HT-29 (cell line): ENCODE measurements at regions not wholly inside any gene's neighbourhood (a gene's known extent, or its start where the extent isn't known, plus 50 kb on each side); places are given as distances from the start of the nearest gene placed in this dataset.
A peak's percentile ranks its signal among the peaks of the same experiment; 100 is the strongest.

Experiments
- DNase-seq: peaks from one replicate; pipeline ENCODE4 v3.0.0-alpha.2; 2015; ENCODE audit warnings: low spot score

GRCh38 chr6:2535506-2535905, 215.2 kb downstream of the MYLK4 start:
- DNase-seq, result no peak

- DNase-seq, result no peak
Observed at GRCh38 chr6:2534406-2535042, 216.2 kb downstream of the MYLK4 start.

- DNase-seq, result no peak
Observed at GRCh38 chr6:2531426-2532215, 219.1 kb downstream of the MYLK4 start.

GRCh38 chr6:2529211-2529719, 221.5 kb downstream of the MYLK4 start:
- no peak for DNase-seq

GRCh38 chr6:2528156-2528555, 222.6 kb downstream of the MYLK4 start:
- no peak for DNase-seq

- no peak for DNase-seq
Observed at GRCh38 chr6:2526766-2527165, 224.0 kb downstream of the MYLK4 start.

GRCh38 chr6:2524090-2524489, 226.6 kb downstream of the MYLK4 start:
- peak; percentile 25 for DNase-seq

- DNase-seq, result no peak
Observed at GRCh38 chr6:2523061-2523460, 227.7 kb downstream of the MYLK4 start.

- DNase-seq, result no peak
Observed at GRCh38 chr6:2522521-2522920, 228.2 kb downstream of the MYLK4 start.

- DNase-seq, result no peak
Observed at GRCh38 chr6:2517855-2518473, 232.8 kb downstream of the MYLK4 start.

- DNase-seq, result no peak
Observed at GRCh38 chr6:2517401-2517800, 233.3 kb downstream of the MYLK4 start.

- DNase-seq, result no peak
Observed at GRCh38 chr6:2516059-2516458, 234.7 kb downstream of the MYLK4 start.

GRCh38 chr6:2514965-2515543, 235.7 kb downstream of the MYLK4 start:
- peak; percentile 33 for DNase-seq

GRCh38 chr6:2512802-2513201, 237.9 kb downstream of the MYLK4 start:
- no peak for DNase-seq

- DNase-seq, result no peak
Observed at GRCh38 chr6:2510316-2510715, 240.4 kb downstream of the MYLK4 start.

GRCh38 chr6:2509711-2510110, 241.0 kb downstream of the MYLK4 start:
- no peak for DNase-seq

- no peak for DNase-seq
Observed at GRCh38 chr6:2508071-2508470, 242.7 kb downstream of the MYLK4 start.

- no peak for DNase-seq
Observed at GRCh38 chr6:2507521-2508037, 243.1 kb downstream of the MYLK4 start.

GRCh38 chr6:2507016-2507415, 243.7 kb downstream of the MYLK4 start:
- DNase-seq, result no peak

GRCh38 chr6:2505624-2506023, 245.1 kb downstream of the MYLK4 start:
- DNase-seq, result no peak

GRCh38 chr6:2504495-2505064, 246.1 kb downstream of the MYLK4 start:
- DNase-seq, result no peak
